HEK293 (cell line): ENCODE measurements at regions not wholly inside any gene's neighbourhood (a gene's known extent, or its start where the extent isn't known, plus 50 kb on each side); places are given as distances from the start of the nearest gene placed in this dataset.

Source experiments
- CTCF ChIP-seq: fragments of 450-650 bp; formaldehyde crosslinking; IDR thresholded peaks from 2 replicates; pipeline ENCODE4 v1.5.1; 2016; ENCODE audit warnings: missing biosample characterization, missing genetic modification characterization
- TCF7L2 ChIP-seq: IDR thresholded peaks from 2 replicates; pipeline ENCODE4 v1.6.1; 2011; ENCODE audit warnings: low read depth, mild to moderate bottlenecking, inconsistent platforms, low read length, moderate library complexity, borderline replicate concordance
- ZFP3 ChIP-seq: fragments of 450-650 bp; formaldehyde crosslinking; IDR thresholded peaks from 2 replicates; pipeline ENCODE4 v1.5.1; 2016; ENCODE audit warnings: low read depth, missing biosample characterization, missing genetic modification characterization
- ZNF473 ChIP-seq: fragments of 450-650 bp; formaldehyde crosslinking; IDR thresholded peaks from 2 replicates; pipeline ENCODE4 v1.5.1; 2017; ENCODE audit warnings: missing biosample characterization, missing genetic modification characterization
- ZNF561 ChIP-seq: fragments of 450-650 bp; IDR thresholded peaks from 2 replicates; pipeline ENCODE4 v1.5.1; 2018; ENCODE audit warnings: missing biosample characterization, missing genetic modification characterization, borderline replicate concordance
- ZNF571 ChIP-seq: fragments of 450-650 bp; formaldehyde crosslinking; IDR thresholded peaks from 2 replicates; pipeline ENCODE4 v1.5.0; 2017; ENCODE audit warnings: missing biosample characterization, missing genetic modification characterization
- ZNF580 ChIP-seq: fragments of 450-650 bp; formaldehyde crosslinking; IDR thresholded peaks from 2 replicates; pipeline ENCODE4 v1.5.1; 2016; ENCODE audit warnings: missing biosample characterization, missing genetic modification characterization
- TF ChIP-seq, protein P1 (sequence below): fragments of 450-650 bp; formaldehyde crosslinking; IDR thresholded peaks from 2 replicates; pipeline ENCODE4 v1.5.1; 2017; ENCODE audit warnings: missing biosample characterization, missing genetic modification characterization

GRCh38 chr18:68489013-68489792, 225.7 kb downstream of the TMX3 start:
- TF ChIP-seq CTCF (tag by site-specific recombination) (no peak), ZNF580 (tag by site-specific recombination) (no peak), ZNF571 (tag by site-specific recombination) (no peak), ZFP3 (no peak), ZNF473 (tag by site-specific recombination) (no peak), ZNF561 (tag by site-specific recombination) (no peak), TCF7L2 (no peak)
- TF ChIP-seq, protein P1, sequence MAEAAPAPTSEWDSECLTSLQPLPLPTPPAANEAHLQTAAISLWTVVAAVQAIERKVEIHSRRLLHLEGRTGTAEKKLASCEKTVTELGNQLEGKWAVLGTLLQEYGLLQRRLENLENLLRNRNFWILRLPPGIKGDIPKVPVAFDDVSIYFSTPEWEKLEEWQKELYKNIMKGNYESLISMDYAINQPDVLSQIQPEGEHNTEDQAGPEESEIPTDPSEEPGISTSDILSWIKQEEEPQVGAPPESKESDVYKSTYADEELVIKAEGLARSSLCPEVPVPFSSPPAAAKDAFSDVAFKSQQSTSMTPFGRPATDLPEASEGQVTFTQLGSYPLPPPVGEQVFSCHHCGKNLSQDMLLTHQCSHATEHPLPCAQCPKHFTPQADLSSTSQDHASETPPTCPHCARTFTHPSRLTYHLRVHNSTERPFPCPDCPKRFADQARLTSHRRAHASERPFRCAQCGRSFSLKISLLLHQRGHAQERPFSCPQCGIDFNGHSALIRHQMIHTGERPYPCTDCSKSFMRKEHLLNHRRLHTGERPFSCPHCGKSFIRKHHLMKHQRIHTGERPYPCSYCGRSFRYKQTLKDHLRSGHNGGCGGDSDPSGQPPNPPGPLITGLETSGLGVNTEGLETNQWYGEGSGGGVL (tag by site-specific recombination) = no peak
